OCI-LY3 (cell line): ENCODE measurements at regions not wholly inside any gene's neighbourhood (a gene's known extent, or its start where the extent isn't known, plus 50 kb on each side); places are given as distances from the start of the nearest gene placed in this dataset.

Experiments
- EZH2phosphoT487 ChIP-seq: fragments of 200-600 bp; shearing (Covaris generic); IDR thresholded peaks from 2 replicates; pipeline ENCODE4 v1.6.1; 2018; ENCODE audit warnings: antibody characterized with exemption, mixed run types, low read depth
- TF ChIP-seq, protein P1 (sequence below): fragments of 200-600, 300-600 bp; sonication (generic); IDR thresholded peaks from 2 replicates; pipeline ENCODE4 v1.5.1; 2014; ENCODE audit warnings: antibody characterized with exemption, low read length, low read depth

- TF ChIP-seq, protein P1, sequence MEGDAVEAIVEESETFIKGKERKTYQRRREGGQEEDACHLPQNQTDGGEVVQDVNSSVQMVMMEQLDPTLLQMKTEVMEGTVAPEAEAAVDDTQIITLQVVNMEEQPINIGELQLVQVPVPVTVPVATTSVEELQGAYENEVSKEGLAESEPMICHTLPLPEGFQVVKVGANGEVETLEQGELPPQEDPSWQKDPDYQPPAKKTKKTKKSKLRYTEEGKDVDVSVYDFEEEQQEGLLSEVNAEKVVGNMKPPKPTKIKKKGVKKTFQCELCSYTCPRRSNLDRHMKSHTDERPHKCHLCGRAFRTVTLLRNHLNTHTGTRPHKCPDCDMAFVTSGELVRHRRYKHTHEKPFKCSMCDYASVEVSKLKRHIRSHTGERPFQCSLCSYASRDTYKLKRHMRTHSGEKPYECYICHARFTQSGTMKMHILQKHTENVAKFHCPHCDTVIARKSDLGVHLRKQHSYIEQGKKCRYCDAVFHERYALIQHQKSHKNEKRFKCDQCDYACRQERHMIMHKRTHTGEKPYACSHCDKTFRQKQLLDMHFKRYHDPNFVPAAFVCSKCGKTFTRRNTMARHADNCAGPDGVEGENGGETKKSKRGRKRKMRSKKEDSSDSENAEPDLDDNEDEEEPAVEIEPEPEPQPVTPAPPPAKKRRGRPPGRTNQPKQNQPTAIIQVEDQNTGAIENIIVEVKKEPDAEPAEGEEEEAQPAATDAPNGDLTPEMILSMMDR: no peak
- TF ChIP-seq EZH2phosphoT487: no peak
Measured at GRCh38 chr1:223018534-223018933, 124.5 kb downstream of the TLR5 start.
